Uterus (tissue), 3 donors: ENCODE measurements at regions not wholly inside any gene's neighbourhood (a gene's known extent, or its start where the extent isn't known, plus 50 kb on each side); places are given as distances from the start of the nearest gene placed in this dataset.

ENCODE experiments used
- DNase-seq, 2 donors: peaks; one replicate each; pipeline ENCODE4 v3.0.0-alpha.2; 2019 to 2020
- H3K27ac ChIP-seq, 2 donors: fragments of 200-600 bp; sonication (generic); 1 replicate in 1 of 2; 2 replicates in 1 of 2; pipeline ENCODE4 v1.5.1; 2016 to 2018
- H3K27me3 ChIP-seq, 2 donors: fragments of 200-600 bp; sonication (generic); one replicate each; pipeline ENCODE4 v1.5.1; 2018 to 2019; ENCODE audit warnings: control low read depth in 1 of 2
- H3K36me3 ChIP-seq, 2 donors: fragments of 200-600 bp; sonication (generic); one replicate each; pipeline ENCODE4 v1.5.1; 2019; ENCODE audit warnings: control low read depth in 1 of 2
- H3K4me1 ChIP-seq, 2 donors: fragments of 200-600 bp; sonication (generic); one replicate each; pipeline ENCODE4 v1.5.1; 2018 to 2019; ENCODE audit warnings: control low read depth in 1 of 2
- H3K4me3 ChIP-seq, 2 donors: fragments of 200-600 bp; sonication (generic); 1 replicate in 1 of 2; 2 replicates in 1 of 2; pipeline ENCODE4 v1.5.1; 2018 to 2019; ENCODE audit warnings: mild to moderate bottlenecking in 1 of 2
- H3K9me3 ChIP-seq, 2 donors: fragments of 200-600 bp; sonication (generic); one replicate each; pipeline ENCODE4 v1.5.1; 2019; ENCODE audit warnings: control low read depth in 1 of 2
- POLR2A ChIP-seq, 2 donors: fragments of 450-650 bp; IDR thresholded peaks; one replicate each; pipeline ENCODE4 v1.6.1; 2016; ENCODE audit warnings: antibody characterized with exemption in 2 of 2, mild to moderate bottlenecking in 1 of 2, moderate library complexity in 1 of 2
- intact Hi-C: fragments of 100-400 bp; cut with DNase I; formaldehyde crosslinking; loops from one replicate; pipeline ENCODE4 v1.15.1; 2023; ENCODE audit warnings: low total_unique reads
- TF ChIP-seq, protein P1 (sequence below), 4 experiments: fragments of 200-600 bp in 2 of 4; fragments of 450-650 bp in 2 of 4; sonication (generic) in 2 of 4; IDR thresholded peaks; one replicate each; pipeline ENCODE4 v1.5.1; 2016 to 2019; ENCODE audit warnings: antibody characterized with exemption in 4 of 4, mild to moderate bottlenecking in 2 of 4, moderate library complexity in 1 of 4
- donor health status: DM: yes; HTN: yes; CAD: no.

DNA sequence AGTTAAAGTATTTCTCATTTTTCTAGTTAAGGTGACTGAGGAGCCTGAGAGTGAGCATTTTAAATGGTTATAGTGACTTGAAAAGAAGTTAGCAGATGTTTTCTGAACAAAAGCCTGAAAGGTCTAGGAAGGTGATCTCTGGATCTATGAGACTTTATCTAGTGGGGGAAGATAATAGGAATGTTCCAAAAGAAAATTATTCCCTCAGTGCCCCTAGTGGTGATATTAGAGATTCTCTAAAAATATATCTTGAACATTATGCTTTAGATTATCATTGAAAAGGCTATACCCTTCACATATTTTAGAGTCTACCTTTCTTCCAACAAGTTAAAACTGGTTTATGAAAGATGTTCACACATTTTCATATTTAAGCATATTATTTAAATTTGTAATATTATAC, 69.0 kb upstream of the SPANXN1 start:
- DNase-seq = no peak
- Histone ChIP-seq H3K4me1 (no peaks in the 10 kb centered on the region), H3K4me3 (no peak overlapping the region), H3K27me3 (no peaks in the 10 kb centered on the region), H3K36me3 (no peaks in the 10 kb centered on the region), H3K9me3 (no peaks in the 10 kb centered on the region), H3K27ac (no peak overlapping the region)
- intact Hi-C loops = no loop called here
- TF ChIP-seq, protein P1, sequence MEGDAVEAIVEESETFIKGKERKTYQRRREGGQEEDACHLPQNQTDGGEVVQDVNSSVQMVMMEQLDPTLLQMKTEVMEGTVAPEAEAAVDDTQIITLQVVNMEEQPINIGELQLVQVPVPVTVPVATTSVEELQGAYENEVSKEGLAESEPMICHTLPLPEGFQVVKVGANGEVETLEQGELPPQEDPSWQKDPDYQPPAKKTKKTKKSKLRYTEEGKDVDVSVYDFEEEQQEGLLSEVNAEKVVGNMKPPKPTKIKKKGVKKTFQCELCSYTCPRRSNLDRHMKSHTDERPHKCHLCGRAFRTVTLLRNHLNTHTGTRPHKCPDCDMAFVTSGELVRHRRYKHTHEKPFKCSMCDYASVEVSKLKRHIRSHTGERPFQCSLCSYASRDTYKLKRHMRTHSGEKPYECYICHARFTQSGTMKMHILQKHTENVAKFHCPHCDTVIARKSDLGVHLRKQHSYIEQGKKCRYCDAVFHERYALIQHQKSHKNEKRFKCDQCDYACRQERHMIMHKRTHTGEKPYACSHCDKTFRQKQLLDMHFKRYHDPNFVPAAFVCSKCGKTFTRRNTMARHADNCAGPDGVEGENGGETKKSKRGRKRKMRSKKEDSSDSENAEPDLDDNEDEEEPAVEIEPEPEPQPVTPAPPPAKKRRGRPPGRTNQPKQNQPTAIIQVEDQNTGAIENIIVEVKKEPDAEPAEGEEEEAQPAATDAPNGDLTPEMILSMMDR (IDR thresholded peaks at IDR 0.05) = no peak
- TF ChIP-seq POLR2A (IDR thresholded peaks at IDR 0.05) = no peak

GRCh38 chrX:145190801-145191389, 56.4 kb upstream of the SPANXN1 start:
- Histone ChIP-seq H3K27me3 (no peaks in the 10 kb centered on the region), H3K9me3 (no peaks in the 10 kb centered on the region), H3K27ac (no peak overlapping the region), H3K36me3 (no peaks in the 10 kb centered on the region), H3K4me3 (no peak overlapping the region), H3K4me1 (no peaks in the 10 kb centered on the region)
- intact Hi-C loops = no loop called here
- no peak for TF ChIP-seq POLR2A (IDR thresholded peaks at IDR 0.05)
- TF ChIP-seq, protein P1 (IDR thresholded peaks at IDR 0.05) = peak in 1 of 4 experiments; percentile 14
- no peak for DNase-seq
